ENCODE measurements at regions not wholly inside any gene's neighbourhood (a gene's known extent, or its start where the extent isn't known, plus 50 kb on each side); places are given as distances from the start of the nearest gene placed in this dataset.

DNA sequence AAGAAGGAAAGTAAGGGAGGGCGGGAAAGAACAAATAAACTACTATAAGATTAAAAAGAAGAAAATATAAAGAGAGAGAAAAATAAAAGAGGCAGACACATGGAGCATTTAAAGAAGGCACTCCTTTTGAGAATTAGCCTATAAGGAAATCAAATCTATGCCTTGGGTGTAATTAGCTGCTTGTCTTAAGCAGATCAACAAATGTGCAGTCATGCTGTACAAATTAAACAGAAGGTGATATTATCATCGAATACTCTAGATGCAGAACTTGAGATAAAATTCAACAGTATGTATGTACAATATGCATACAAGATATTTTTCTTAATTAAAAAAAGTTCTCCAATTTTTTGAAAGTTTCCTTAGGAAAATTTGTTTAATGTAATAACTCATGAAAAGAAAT lies 623.0 kb upstream of the CHORDC1 start:
- no peak for ATAC-seq
- Histone ChIP-seq H3K9me3 (no peaks in the 10 kb centered on the region), H3K36me3 (ENCODE audit: insufficient read depth in 1 of 2, low read depth in 1 of 2) (no peaks in the 10 kb centered on the region), H3K4me3 (no peak overlapping the region), H3K27me3 (ENCODE audit: insufficient read depth in 3 of 3, low read length in 2 of 3) (no peaks in the 10 kb centered on the region), H3K27ac (no peak overlapping the region), H3K4me1 (no peaks in the 10 kb centered on the region)
- TF ChIP-seq, protein P1, sequence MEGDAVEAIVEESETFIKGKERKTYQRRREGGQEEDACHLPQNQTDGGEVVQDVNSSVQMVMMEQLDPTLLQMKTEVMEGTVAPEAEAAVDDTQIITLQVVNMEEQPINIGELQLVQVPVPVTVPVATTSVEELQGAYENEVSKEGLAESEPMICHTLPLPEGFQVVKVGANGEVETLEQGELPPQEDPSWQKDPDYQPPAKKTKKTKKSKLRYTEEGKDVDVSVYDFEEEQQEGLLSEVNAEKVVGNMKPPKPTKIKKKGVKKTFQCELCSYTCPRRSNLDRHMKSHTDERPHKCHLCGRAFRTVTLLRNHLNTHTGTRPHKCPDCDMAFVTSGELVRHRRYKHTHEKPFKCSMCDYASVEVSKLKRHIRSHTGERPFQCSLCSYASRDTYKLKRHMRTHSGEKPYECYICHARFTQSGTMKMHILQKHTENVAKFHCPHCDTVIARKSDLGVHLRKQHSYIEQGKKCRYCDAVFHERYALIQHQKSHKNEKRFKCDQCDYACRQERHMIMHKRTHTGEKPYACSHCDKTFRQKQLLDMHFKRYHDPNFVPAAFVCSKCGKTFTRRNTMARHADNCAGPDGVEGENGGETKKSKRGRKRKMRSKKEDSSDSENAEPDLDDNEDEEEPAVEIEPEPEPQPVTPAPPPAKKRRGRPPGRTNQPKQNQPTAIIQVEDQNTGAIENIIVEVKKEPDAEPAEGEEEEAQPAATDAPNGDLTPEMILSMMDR (IDR thresholded peaks at IDR 0.05): no peak
- intact Hi-C loops (cut with DNase I): no loop called here
- 92 to 96% (median 93%) methylated on average over 2 of the region's 2 CpGs for WGBS, 3 donors
- DNase-seq: no peak

- H3K9me3 ChIP-seq: no peaks in the 10 kb centered on the region
- WGBS, 3 donors: 47 to 61% (median 57%) methylated on average over 1 of the region's 1 CpG
- TF ChIP-seq, protein P1 (IDR thresholded peaks at IDR 0.05): no peak
- ATAC-seq (no peak), DNase-seq (no peak)
- no peak overlapping the region for H3K27ac ChIP-seq
- H3K4me1 ChIP-seq: no peaks in the 10 kb centered on the region
- intact Hi-C loops (cut with DNase I): no loop called here
- no peaks in the 10 kb centered on the region for H3K36me3 ChIP-seq (ENCODE audit: insufficient read depth in 1 of 2, low read depth in 1 of 2)
- no peaks in the 10 kb centered on the region for H3K27me3 ChIP-seq (ENCODE audit: insufficient read depth in 3 of 3, low read length in 2 of 3)
- H3K4me3 ChIP-seq: no peak overlapping the region
Observed at GRCh38 chr11:90845126-90845525, 622.3 kb upstream of the CHORDC1 start.

GRCh38 chr11:90844041-90844440 lies 621.2 kb upstream of the CHORDC1 start:
- no peak for DNase-seq
- 90 to 96% (median 91%) methylated on average over 3 of the region's 3 CpGs for WGBS, 3 donors

GRCh38 chr11:90842681-90843080 lies 619.8 kb upstream of the CHORDC1 start:
- H3K9me3 ChIP-seq: no peaks in the 10 kb centered on the region
- H3K4me3 ChIP-seq: no peak overlapping the region
- H3K4me1 ChIP-seq: no peaks in the 10 kb centered on the region
- no peak for ATAC-seq
- H3K27ac ChIP-seq: no peak overlapping the region
- H3K36me3 ChIP-seq (ENCODE audit: insufficient read depth in 1 of 2, low read depth in 1 of 2): no peaks in the 10 kb centered on the region
- TF ChIP-seq, protein P1 (IDR thresholded peaks at IDR 0.05): no peak
- DNase-seq: no peak
- no peaks in the 10 kb centered on the region for H3K27me3 ChIP-seq (ENCODE audit: insufficient read depth in 3 of 3, low read length in 2 of 3)
- intact Hi-C loops (cut with DNase I): no loop called here

More at GRCh38 chr11:90844041-90844440, 621.2 kb upstream of the CHORDC1 start:
- H3K27ac ChIP-seq: no peak overlapping the region
- H3K4me3 ChIP-seq: no peak overlapping the region
- ATAC-seq: no peak
- H3K4me1 ChIP-seq: no peaks in the 10 kb centered on the region
- H3K9me3 ChIP-seq: no peaks in the 10 kb centered on the region
- H3K36me3 ChIP-seq (ENCODE audit: insufficient read depth in 1 of 2, low read depth in 1 of 2): no peaks in the 10 kb centered on the region
- intact Hi-C loops (cut with DNase I): no loop called here
- TF ChIP-seq, protein P1 (IDR thresholded peaks at IDR 0.05): no peak
- H3K27me3 ChIP-seq (ENCODE audit: insufficient read depth in 3 of 3, low read length in 2 of 3): no peaks in the 10 kb centered on the region

DNA sequence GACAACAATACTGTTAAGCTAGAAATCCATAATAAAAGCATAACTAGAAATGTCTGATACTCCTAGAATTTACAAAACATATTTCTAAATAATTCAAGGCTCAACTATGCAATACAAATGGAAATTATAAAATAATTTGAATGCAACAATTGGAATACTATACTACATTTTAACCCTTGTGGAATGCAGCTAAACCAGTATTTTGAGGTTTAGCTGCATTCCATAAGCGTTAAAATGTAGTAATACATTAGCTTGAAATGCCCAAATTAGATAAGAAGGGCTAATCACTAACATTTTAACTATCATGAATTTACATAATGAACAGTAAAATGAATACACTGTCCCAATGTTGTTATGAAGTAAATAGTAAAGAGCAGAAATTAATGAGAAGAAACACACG lies 617.2 kb upstream of the CHORDC1 start:
- Histone ChIP-seq H3K36me3 (ENCODE audit: insufficient read depth in 1 of 2, low read depth in 1 of 2) (no peaks in the 10 kb centered on the region), H3K27me3 (ENCODE audit: insufficient read depth in 3 of 3, low read length in 2 of 3) (no peaks in the 10 kb centered on the region), H3K4me3 (no peak overlapping the region), H3K9me3 (no peaks in the 10 kb centered on the region), H3K4me1 (no peaks in the 10 kb centered on the region), H3K27ac (no peak overlapping the region)
- intact Hi-C loops (cut with DNase I): no loop called here
- TF ChIP-seq, protein P1 (IDR thresholded peaks at IDR 0.05): no peak
- ATAC-seq: no peak
- WGBS, 3 donors: 94 to 97% (median 94%) methylated on average over 2 of the region's 2 CpGs
- no peak for DNase-seq

Data from psoas muscle (tissue), 7 donors.